Activated CD8-positive, alpha-beta memory T cell treated with anti-CD3 and anti-CD28 coated beads, Interleukin-2, amount 10 ng/mL, durations not matched to agents 7 days and 5 days (primary cell): ENCODE measurements at regions not wholly inside any gene's neighbourhood (a gene's known extent, or its start where the extent isn't known, plus 50 kb on each side); places are given as distances from the start of the nearest gene placed in this dataset.

Source experiments
- ATAC-seq: fragments of 150-1000 bp; cut with Tn5 transposase; one replicate; pipeline ENCODE4 v1.10.0; 2021; ENCODE audit warnings: moderate library complexity
- CTCF ChIA-PET: fragments of 350-600 bp; sonication (Branson Sonifier 250); formaldehyde crosslinking; loops from one replicate; lab custom pipeline; 2021; ENCODE audit warnings: antibody characterized with exemption; lab: Charles Lee
- DNase-seq: peaks from one replicate; pipeline ENCODE4 v3.0.0-alpha.2; 2020
- H3K27ac Mint-ChIP-seq: one replicate; pipeline ENCODE4 v1.8.0; 2021; ENCODE audit warnings: mild to moderate bottlenecking, mixed read lengths
- H3K27me3 Mint-ChIP-seq: one replicate; pipeline ENCODE4 v1.8.0; 2021; ENCODE audit warnings: mixed read lengths
- H3K36me3 Mint-ChIP-seq: one replicate; pipeline ENCODE4 v1.8.0; 2021; ENCODE audit warnings: mild to moderate bottlenecking, mixed read lengths
- H3K4me1 Mint-ChIP-seq: one replicate; pipeline ENCODE4 v1.8.0; 2021; ENCODE audit warnings: mixed read lengths
- H3K4me3 Mint-ChIP-seq: one replicate; pipeline ENCODE4 v1.8.0; 2021; ENCODE audit warnings: mild to moderate bottlenecking, moderate library complexity, mixed read lengths
- H3K9me3 Mint-ChIP-seq: one replicate; pipeline ENCODE4 v1.8.0; 2022; ENCODE audit warnings: low read depth, mixed read lengths

- H3K27me3 Mint-ChIP-seq = peaks cover 4% of the 10 kb centered on the region
- no peak overlapping the region for H3K4me3 Mint-ChIP-seq
- DNase-seq (no peak), ATAC-seq (no peak)
- no peak overlapping the region for H3K27ac Mint-ChIP-seq
- no peaks in the 10 kb centered on the region for H3K9me3 Mint-ChIP-seq
- no peaks in the 10 kb centered on the region for H3K4me1 Mint-ChIP-seq
- no peaks in the 10 kb centered on the region for H3K36me3 Mint-ChIP-seq
- CTCF ChIA-PET = no interaction called here
Observed at GRCh38 chr17:65455972-65456343, 105.5 kb downstream of the AXIN2 start.

- H3K4me3 Mint-ChIP-seq = no peak overlapping the region
- H3K27me3 Mint-ChIP-seq = peaks cover 5% of the 10 kb centered on the region
- H3K27ac Mint-ChIP-seq = no peak overlapping the region
- H3K4me1 Mint-ChIP-seq = no peaks in the 10 kb centered on the region
- CTCF ChIA-PET = no interaction called here
- ATAC-seq (no peak), DNase-seq (no peak)
- H3K9me3 Mint-ChIP-seq = peaks cover under 1% of the 10 kb centered on the region
- no peaks in the 10 kb centered on the region for H3K36me3 Mint-ChIP-seq
Observed at GRCh38 chr17:65455154-65455971, 106.1 kb downstream of the AXIN2 start.

- no peaks in the 10 kb centered on the region for H3K36me3 Mint-ChIP-seq
- CTCF ChIA-PET = no interaction called here
Observed at GRCh38 chr17:65453204-65453931, 108.1 kb downstream of the AXIN2 start.

DNA sequence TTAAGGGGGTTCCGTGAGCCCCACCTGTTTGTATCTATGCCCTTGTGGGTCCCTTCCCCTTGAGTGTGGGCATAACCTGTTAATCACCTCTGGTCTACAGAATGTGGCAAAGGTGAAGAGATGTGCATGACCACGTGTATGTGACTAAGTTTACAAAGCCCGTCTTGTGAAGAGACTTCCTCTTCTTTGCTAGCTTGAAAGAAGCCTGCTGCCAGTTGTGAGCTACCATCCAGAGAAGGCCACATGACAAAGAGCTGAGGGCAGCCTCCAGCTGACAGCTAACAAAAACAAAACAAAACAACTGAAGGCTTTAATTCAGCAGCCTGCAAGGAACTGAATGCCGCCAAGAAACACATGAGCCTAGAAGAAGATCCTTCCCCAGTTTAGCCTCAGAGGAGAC, 112.0 kb downstream of the AXIN2 start:
- no peak for ATAC-seq
- H3K36me3 Mint-ChIP-seq = no peaks in the 10 kb centered on the region
- H3K27me3 Mint-ChIP-seq = peaks cover 7% of the 10 kb centered on the region
- no peak for DNase-seq
- CTCF ChIA-PET = no interaction called here
- no peaks in the 10 kb centered on the region for H3K4me1 Mint-ChIP-seq
- no peak overlapping the region for H3K27ac Mint-ChIP-seq
- no peak overlapping the region for H3K4me3 Mint-ChIP-seq
- H3K9me3 Mint-ChIP-seq = peaks cover 2% of the 10 kb centered on the region

More at GRCh38 chr17:65453204-65453931, 108.1 kb downstream of the AXIN2 start:
- DNase-seq (no peak), ATAC-seq (no peak)
- Mint-ChIP-seq H3K27me3 (peaks cover 7% of the 10 kb centered on the region), H3K4me3 (no peak overlapping the region), H3K27ac (no peak overlapping the region), H3K9me3 (peaks cover 2% of the 10 kb centered on the region), H3K4me1 (no peaks in the 10 kb centered on the region)

GRCh38 chr17:65447823-65448222, 113.6 kb downstream of the AXIN2 start:
- Mint-ChIP-seq H3K27me3 (peaks cover 13% of the 10 kb centered on the region), H3K36me3 (no peaks in the 10 kb centered on the region), H3K4me3 (no peak overlapping the region), H3K27ac (no peak overlapping the region), H3K9me3 (peaks cover 2% of the 10 kb centered on the region), H3K4me1 (no peaks in the 10 kb centered on the region)
- DNase-seq (no peak), ATAC-seq (no peak)
- CTCF ChIA-PET = no interaction called here

DNA sequence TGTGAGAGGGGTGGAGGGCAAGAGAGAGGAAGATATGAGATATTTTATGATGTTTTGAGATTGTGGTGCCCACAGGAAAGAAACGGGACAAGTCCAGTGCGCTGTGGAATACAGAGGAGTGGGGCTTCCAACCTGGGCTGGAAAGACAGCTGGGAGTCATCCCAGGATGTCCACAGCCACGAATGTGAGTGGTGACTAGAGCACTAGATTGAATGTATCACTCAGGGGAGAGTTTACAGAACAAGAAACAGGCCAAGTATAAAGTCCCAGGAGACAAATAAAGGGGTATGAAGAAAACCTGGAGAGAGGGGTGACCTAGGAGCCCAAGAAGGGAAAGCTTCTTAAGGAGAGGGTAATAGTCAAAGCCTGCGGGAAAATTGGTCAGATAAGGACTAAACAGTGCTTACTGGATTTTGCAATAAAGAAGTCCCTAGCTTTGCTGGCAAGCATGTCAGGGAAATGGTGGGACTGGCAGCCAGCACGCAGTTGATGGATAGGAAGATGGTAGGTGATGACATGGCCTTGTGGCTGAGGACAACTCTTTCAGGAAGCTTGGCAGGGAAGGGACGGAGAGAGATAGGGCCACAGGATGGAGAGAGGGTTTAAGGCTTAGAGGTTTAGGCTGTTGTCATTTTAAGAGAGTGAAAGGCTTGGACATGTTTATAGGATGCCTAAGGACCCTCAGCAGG, 114.5 kb downstream of the AXIN2 start:
- Mint-ChIP-seq H3K4me1 (no peaks in the 10 kb centered on the region), H3K36me3 (no peaks in the 10 kb centered on the region), H3K27me3 (peaks cover 13% of the 10 kb centered on the region), H3K9me3 (peaks cover 2% of the 10 kb centered on the region), H3K27ac (no peak overlapping the region), H3K4me3 (no peak overlapping the region)
- DNase-seq (no peak), ATAC-seq (no peak)
- CTCF ChIA-PET = no interaction called here

- peaks cover 2% of the 10 kb centered on the region for H3K9me3 Mint-ChIP-seq
- H3K4me1 Mint-ChIP-seq = no peaks in the 10 kb centered on the region
- no peaks in the 10 kb centered on the region for H3K36me3 Mint-ChIP-seq
- H3K27me3 Mint-ChIP-seq = peaks cover 13% of the 10 kb centered on the region
- H3K4me3 Mint-ChIP-seq = no peak overlapping the region
- ATAC-seq = no peak
- DNase-seq = no peak
- CTCF ChIA-PET = no interaction called here
- H3K27ac Mint-ChIP-seq = no peak overlapping the region
Observed at GRCh38 chr17:65446043-65446442, 115.4 kb downstream of the AXIN2 start.

DNA sequence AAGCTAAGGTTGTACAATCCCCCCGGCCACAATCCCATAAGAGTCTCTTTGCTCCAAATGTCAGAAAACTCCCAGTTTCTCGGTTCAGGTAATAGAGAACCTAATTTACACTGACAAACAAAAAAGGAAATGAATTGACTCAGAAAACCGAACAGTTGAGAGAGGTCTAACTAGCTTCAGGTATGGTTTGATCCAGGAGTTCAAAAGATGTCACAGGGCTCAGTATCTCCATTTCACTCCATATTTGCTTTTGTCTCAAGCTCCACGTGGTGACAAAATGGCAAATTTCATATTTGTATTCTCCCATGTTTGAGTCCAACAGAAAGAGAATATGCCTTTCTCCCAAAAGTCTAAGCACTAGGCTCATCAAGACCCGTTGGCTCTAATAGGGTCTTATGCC, 117.4 kb downstream of the AXIN2 start:
- peaks cover 14% of the 10 kb centered on the region for H3K27me3 Mint-ChIP-seq
- no peak overlapping the region for H3K4me3 Mint-ChIP-seq
- ATAC-seq (no peak), DNase-seq (no peak)
- no peaks in the 10 kb centered on the region for H3K36me3 Mint-ChIP-seq
- CTCF ChIA-PET = no interaction called here
- H3K4me1 Mint-ChIP-seq = no peaks in the 10 kb centered on the region
- no peak overlapping the region for H3K27ac Mint-ChIP-seq
- H3K9me3 Mint-ChIP-seq = no peaks in the 10 kb centered on the region

- CTCF ChIA-PET = no interaction called here
- no peaks in the 10 kb centered on the region for H3K36me3 Mint-ChIP-seq
- H3K27ac Mint-ChIP-seq = no peak overlapping the region
- no peaks in the 10 kb centered on the region for H3K9me3 Mint-ChIP-seq
- DNase-seq (no peak), ATAC-seq (no peak)
- peaks cover 22% of the 10 kb centered on the region for H3K27me3 Mint-ChIP-seq
- no peak overlapping the region for H3K4me3 Mint-ChIP-seq
- H3K4me1 Mint-ChIP-seq = no peaks in the 10 kb centered on the region
Observed at GRCh38 chr17:65442691-65443090, 118.8 kb downstream of the AXIN2 start.

DNA sequence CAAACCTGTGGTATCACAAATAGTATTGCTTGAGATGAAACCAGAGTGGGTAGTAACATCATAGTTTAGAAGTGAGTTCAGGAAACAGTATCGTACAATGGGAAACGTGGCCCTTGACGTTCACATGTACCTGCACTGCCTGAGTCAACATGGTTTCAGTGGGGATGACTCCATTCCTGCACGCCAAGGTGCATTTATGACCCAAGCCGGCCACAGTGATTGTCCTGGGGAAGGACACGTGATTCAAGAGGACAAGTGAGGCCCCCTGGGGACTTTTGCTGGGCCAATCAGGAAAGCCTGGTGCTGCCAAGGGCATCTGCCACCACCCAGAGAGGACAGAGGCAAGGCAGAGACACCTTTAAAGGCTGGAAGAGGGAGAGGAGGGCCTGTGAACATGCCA, 119.2 kb downstream of the AXIN2 start:
- no peak for DNase-seq
- Mint-ChIP-seq H3K9me3 (no peaks in the 10 kb centered on the region), H3K36me3 (no peaks in the 10 kb centered on the region), H3K27me3 (peaks cover 24% of the 10 kb centered on the region), H3K4me1 (no peaks in the 10 kb centered on the region), H3K4me3 (no peak overlapping the region), H3K27ac (no peak overlapping the region)
- no peak for ATAC-seq
- CTCF ChIA-PET = no interaction called here

GRCh38 chr17:65441053-65441605, 120.3 kb downstream of the AXIN2 start:
- H3K27me3 Mint-ChIP-seq = peaks cover 32% of the 10 kb centered on the region

GRCh38 chr17:65438708-65439294, 122.6 kb downstream of the AXIN2 start:
- Mint-ChIP-seq H3K9me3 (no peaks in the 10 kb centered on the region), H3K36me3 (no peaks in the 10 kb centered on the region), H3K4me3 (no peak overlapping the region), H3K4me1 (no peaks in the 10 kb centered on the region), H3K27me3 (peaks cover 41% of the 10 kb centered on the region), H3K27ac (no peak overlapping the region)
- DNase-seq (no peak), ATAC-seq (no peak)
- CTCF ChIA-PET = no interaction called here

More at GRCh38 chr17:65441053-65441605, 120.3 kb downstream of the AXIN2 start:
- Mint-ChIP-seq H3K4me1 (no peaks in the 10 kb centered on the region), H3K4me3 (no peak overlapping the region), H3K36me3 (no peaks in the 10 kb centered on the region), H3K9me3 (no peaks in the 10 kb centered on the region), H3K27ac (no peak overlapping the region)
- DNase-seq (no peak), ATAC-seq (no peak)
- CTCF ChIA-PET = interaction anchor here (1.0 kb wide), 1 partner anchor 146 kb away, joined by 3 read pairs; no protein-coding TSS in a partner anchor

GRCh38 chr17:65438173-65438572, 123.3 kb downstream of the AXIN2 start:
- no peaks in the 10 kb centered on the region for H3K4me1 Mint-ChIP-seq
- no peaks in the 10 kb centered on the region for H3K9me3 Mint-ChIP-seq
- CTCF ChIA-PET = no interaction called here
- H3K36me3 Mint-ChIP-seq = no peaks in the 10 kb centered on the region
- no peak for DNase-seq
- H3K4me3 Mint-ChIP-seq = no peak overlapping the region
- no peak overlapping the region for H3K27ac Mint-ChIP-seq
- no peak for ATAC-seq
- peaks cover 42% of the 10 kb centered on the region for H3K27me3 Mint-ChIP-seq
